BLaER1 (cell line): ENCODE measurements at regions not wholly inside any gene's neighbourhood (a gene's known extent, or its start where the extent isn't known, plus 50 kb on each side); places are given as distances from the start of the nearest gene placed in this dataset.
A peak's percentile ranks its signal among the peaks of the same experiment; 100 is the strongest.

ENCODE experiments used
- H3K27ac ChIP-seq: shearing (Covaris generic); formaldehyde crosslinking; 2 replicates; pipeline ENCODE4 v1.8.1; 2022
- H3K27me3 ChIP-seq: shearing (Covaris generic); formaldehyde crosslinking; 2 replicates; pipeline ENCODE4 v1.8.1; 2022
- H3K36me3 ChIP-seq: shearing (Covaris generic); formaldehyde crosslinking; 2 replicates; pipeline ENCODE4 v1.8.1; 2022
- H3K4me1 ChIP-seq: shearing (Covaris generic); formaldehyde crosslinking; 2 replicates; pipeline ENCODE4 v1.8.1; 2022
- H3K4me2 ChIP-seq: shearing (Covaris generic); formaldehyde crosslinking; 2 replicates; pipeline ENCODE4 v1.8.1; 2022
- H3K4me3 ChIP-seq: shearing (Covaris generic); formaldehyde crosslinking; 2 replicates; pipeline ENCODE4 v1.8.1; 2022
- H3K9ac ChIP-seq: shearing (Covaris generic); formaldehyde crosslinking; 2 replicates; pipeline ENCODE4 v1.8.1; 2022
- H3K9me3 ChIP-seq: shearing (Covaris generic); formaldehyde crosslinking; 2 replicates; pipeline ENCODE4 v1.8.1; 2022
- H4K20me1 ChIP-seq: shearing (Covaris generic); formaldehyde crosslinking; 2 replicates; pipeline ENCODE4 v1.8.1; 2022
- Cebpa-rat ChIP-seq: shearing (Covaris generic); IDR thresholded peaks from 2 replicates; pipeline ENCODE4 v1.8.1; 2022

DNA sequence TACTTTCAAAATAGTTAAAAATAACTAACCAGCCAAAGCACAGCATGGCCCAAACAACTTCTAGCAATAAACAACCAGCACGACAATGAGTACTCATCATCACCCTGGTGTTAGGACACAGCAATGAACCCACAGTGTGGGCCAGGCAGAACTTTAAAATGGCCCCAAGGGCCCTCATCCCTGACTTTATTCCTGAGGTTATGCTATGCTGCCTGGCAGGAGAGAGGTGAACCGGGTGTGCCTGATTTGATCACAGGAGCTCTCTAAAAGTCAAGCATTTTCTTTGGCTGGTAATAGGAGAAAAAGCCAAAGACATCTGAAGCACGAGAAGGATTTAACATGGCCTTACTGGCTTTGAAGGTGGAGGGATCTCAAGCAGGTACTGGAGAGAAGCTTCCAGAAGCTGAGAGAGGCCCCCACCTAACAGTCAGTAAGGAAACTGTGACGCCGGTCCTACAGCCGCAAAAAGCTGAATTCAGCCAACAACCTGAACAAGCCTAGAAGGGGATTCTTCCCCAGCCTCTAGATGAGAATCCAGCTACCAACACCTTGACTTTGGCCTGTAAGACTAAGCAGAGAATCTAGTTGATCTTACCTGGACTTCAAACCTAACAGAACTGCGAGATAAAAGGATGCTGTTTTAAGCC lies 115.4 kb downstream of the DDX1 start:
- no peak overlapping the region for H3K27ac ChIP-seq
- no peak overlapping the region for H3K4me2 ChIP-seq
- H3K9ac ChIP-seq: no peak overlapping the region
- H4K20me1 ChIP-seq: no peaks in the 10 kb centered on the region
- no peak for TF ChIP-seq Cebpa-rat
- no peaks in the 10 kb centered on the region for H3K27me3 ChIP-seq
- no peaks in the 10 kb centered on the region for H3K36me3 ChIP-seq
- no peaks in the 10 kb centered on the region for H3K9me3 ChIP-seq
- H3K4me3 ChIP-seq: no peak overlapping the region
- no peaks in the 10 kb centered on the region for H3K4me1 ChIP-seq

GRCh38 chr2:15708161-15708560 lies 116.5 kb downstream of the DDX1 start:
- Histone ChIP-seq H3K27ac (no peak overlapping the region), H4K20me1 (no peaks in the 10 kb centered on the region), H3K9me3 (no peaks in the 10 kb centered on the region), H3K27me3 (no peaks in the 10 kb centered on the region), H3K4me1 (no peaks in the 10 kb centered on the region), H3K4me3 (no peak overlapping the region), H3K4me2 (no peak overlapping the region), H3K36me3 (no peaks in the 10 kb centered on the region), H3K9ac (no peak overlapping the region)
- no peak for TF ChIP-seq Cebpa-rat

GRCh38 chr2:15708865-15709820 lies 117.5 kb downstream of the DDX1 start:
- H3K4me3 ChIP-seq: no peak overlapping the region
- no peaks in the 10 kb centered on the region for H3K9me3 ChIP-seq
- H3K9ac ChIP-seq: no peak overlapping the region
- no peaks in the 10 kb centered on the region for H3K36me3 ChIP-seq
- TF ChIP-seq Cebpa-rat: no peak
- H3K27me3 ChIP-seq: no peaks in the 10 kb centered on the region
- H3K27ac ChIP-seq: no peak overlapping the region
- H3K4me1 ChIP-seq: no peaks in the 10 kb centered on the region
- no peak overlapping the region for H3K4me2 ChIP-seq
- H4K20me1 ChIP-seq: no peaks in the 10 kb centered on the region

DNA sequence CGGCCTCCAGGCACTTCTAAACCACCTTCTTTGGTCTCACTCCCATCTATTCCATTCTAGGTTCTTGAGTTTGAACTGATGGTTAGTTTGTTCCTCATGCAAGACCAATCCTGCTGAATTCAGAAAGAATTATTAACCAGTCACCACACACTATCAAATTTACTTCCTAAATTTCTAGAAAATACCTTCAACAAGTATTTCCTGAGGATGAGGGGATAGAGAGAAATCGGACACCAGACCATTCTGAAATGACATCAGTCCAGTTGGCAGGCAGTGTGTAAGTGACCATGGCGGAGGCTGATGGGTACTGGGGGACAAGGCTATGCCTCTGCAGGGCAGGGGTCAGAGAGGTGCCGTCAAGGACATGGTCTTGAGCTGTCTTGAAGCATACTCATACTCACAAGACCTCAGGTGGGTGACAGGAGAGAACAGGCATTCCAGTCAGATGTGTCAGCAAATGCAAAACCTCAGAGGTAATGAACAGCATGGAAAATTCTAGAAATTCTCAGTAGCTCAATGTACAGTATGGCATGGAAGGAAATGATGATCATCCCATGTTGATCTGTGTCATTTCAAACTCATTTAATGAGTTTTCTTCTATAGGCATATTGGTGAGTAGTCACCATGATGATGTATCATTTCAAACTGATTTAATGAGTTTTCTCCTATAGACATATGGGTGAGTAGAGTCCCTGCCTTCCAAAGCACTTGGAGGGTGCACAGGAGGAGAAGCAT lies 119.6 kb downstream of the DDX1 start:
- Histone ChIP-seq H4K20me1 (no peaks in the 10 kb centered on the region), H3K4me3 (no peak overlapping the region), H3K27ac (no peak overlapping the region), H3K4me1 (peaks cover 11% of the 10 kb centered on the region), H3K9ac (no peak overlapping the region), H3K4me2 (no peak overlapping the region), H3K9me3 (no peaks in the 10 kb centered on the region), H3K36me3 (no peaks in the 10 kb centered on the region), H3K27me3 (no peaks in the 10 kb centered on the region)
- no peak for TF ChIP-seq Cebpa-rat

GRCh38 chr2:15712551-15713342 lies 121.1 kb downstream of the DDX1 start:
- Histone ChIP-seq H3K4me2 (no peak overlapping the region), H3K4me3 (no peak overlapping the region), H3K9ac (no peak overlapping the region), H3K9me3 (no peaks in the 10 kb centered on the region), H3K27ac (no peak overlapping the region), H4K20me1 (no peaks in the 10 kb centered on the region), H3K27me3 (no peaks in the 10 kb centered on the region), H3K4me1 (peaks cover 25% of the 10 kb centered on the region), H3K36me3 (no peaks in the 10 kb centered on the region)
- no peak for TF ChIP-seq Cebpa-rat

DNA sequence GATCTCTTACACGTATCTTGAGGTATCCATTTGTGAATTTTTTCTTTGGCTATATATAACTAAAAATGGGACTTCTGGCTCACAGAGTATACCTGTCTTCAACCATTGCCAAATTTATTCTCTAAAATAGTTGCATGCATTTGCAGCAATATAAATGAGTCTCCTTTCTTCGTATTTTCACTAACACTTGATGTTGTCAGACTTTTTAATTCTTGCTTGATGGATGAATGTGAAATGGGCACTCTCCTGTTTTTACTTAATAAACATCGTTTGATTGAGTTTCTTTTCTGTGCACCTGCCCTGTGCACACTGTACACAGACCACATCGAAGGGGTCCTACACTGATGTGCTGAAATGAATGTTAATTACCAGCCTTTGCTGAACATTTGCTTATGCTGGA lies 121.8 kb downstream of the DDX1 start:
- H4K20me1 ChIP-seq: no peaks in the 10 kb centered on the region
- no peaks in the 10 kb centered on the region for H3K36me3 ChIP-seq
- no peaks in the 10 kb centered on the region for H3K27me3 ChIP-seq
- H3K27ac ChIP-seq: no peak overlapping the region
- H3K4me2 ChIP-seq: no peak overlapping the region
- TF ChIP-seq Cebpa-rat: no peak
- no peak overlapping the region for H3K9ac ChIP-seq
- H3K4me3 ChIP-seq: no peak overlapping the region
- no peaks in the 10 kb centered on the region for H3K9me3 ChIP-seq
- peaks cover 33% of the 10 kb centered on the region for H3K4me1 ChIP-seq

GRCh38 chr2:15714002-15714401 lies 122.3 kb downstream of the DDX1 start:
- no peaks in the 10 kb centered on the region for H4K20me1 ChIP-seq
- H3K9ac ChIP-seq: no peak overlapping the region
- H3K4me2 ChIP-seq: no peak overlapping the region
- no peaks in the 10 kb centered on the region for H3K36me3 ChIP-seq
- no peak for TF ChIP-seq Cebpa-rat
- H3K27me3 ChIP-seq: no peaks in the 10 kb centered on the region
- H3K4me3 ChIP-seq: no peak overlapping the region
- H3K4me1 ChIP-seq: peaks cover 35% of the 10 kb centered on the region
- no peak overlapping the region for H3K27ac ChIP-seq
- no peaks in the 10 kb centered on the region for H3K9me3 ChIP-seq

- H3K27ac ChIP-seq: no peak overlapping the region
- H3K4me3 ChIP-seq: no peak overlapping the region
- H3K9ac ChIP-seq: no peak overlapping the region
- H3K4me1 ChIP-seq: peaks cover 35% of the 10 kb centered on the region
- TF ChIP-seq Cebpa-rat: no peak
- H3K4me2 ChIP-seq: no peak overlapping the region
- H4K20me1 ChIP-seq: no peaks in the 10 kb centered on the region
- no peaks in the 10 kb centered on the region for H3K27me3 ChIP-seq
- no peaks in the 10 kb centered on the region for H3K36me3 ChIP-seq
- H3K9me3 ChIP-seq: no peaks in the 10 kb centered on the region
These were observed 122.9 kb downstream of the DDX1 start for GRCh38 chr2:15714609-15715008.

DNA sequence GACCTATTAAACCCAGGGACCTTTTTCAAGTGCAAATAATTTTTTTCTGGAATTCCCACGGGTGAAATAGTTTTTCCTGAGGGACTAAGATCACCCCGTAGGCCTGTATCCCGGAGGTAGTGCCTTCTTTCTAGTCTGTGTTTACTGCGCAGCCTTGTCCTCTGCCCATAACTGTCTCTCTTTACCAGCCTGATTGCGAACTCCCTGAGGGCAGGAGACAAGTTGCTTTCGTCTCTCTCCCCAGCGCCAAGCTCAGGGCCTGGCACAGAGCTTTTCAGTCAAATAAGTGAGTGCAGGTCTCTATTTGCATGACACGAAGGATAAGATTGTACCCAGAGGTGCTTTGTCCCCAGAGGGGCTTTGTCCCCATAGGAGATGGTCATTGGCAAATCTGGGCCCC lies 123.9 kb downstream of the DDX1 start:
- Histone ChIP-seq H3K27me3 (no peaks in the 10 kb centered on the region), H3K9me3 (no peaks in the 10 kb centered on the region), H3K9ac (no peak overlapping the region), H3K4me2 (peak overlapping the region; percentile 74), H3K27ac (no peak overlapping the region), H4K20me1 (no peaks in the 10 kb centered on the region), H3K4me3 (no peak overlapping the region), H3K4me1 (peaks cover 35% of the 10 kb centered on the region), H3K36me3 (no peaks in the 10 kb centered on the region)
- TF ChIP-seq Cebpa-rat: no peak
